Keratinocyte (primary cell): ENCODE measurements at regions not wholly inside any gene's neighbourhood (a gene's known extent, or its start where the extent isn't known, plus 50 kb on each side); places are given as distances from the start of the nearest gene placed in this dataset.

Experiments used
- DNase-seq: peaks from one replicate; pipeline ENCODE4 v3.0.0-alpha.2; 2011; ENCODE audit warnings: low read depth, missing footprints, low spot score
- FAIRE-seq: peaks from 2 replicates; lab custom pipeline; 2011; peaks lifted over from hg19 to GRCh38; lab: Jason Lieb, UNC
- H2AFZ ChIP-seq: 2 replicates; pipeline ENCODE4 v1.6.0; 2012; ENCODE audit warnings: low read length, control low read depth, inconsistent platforms; ENCODE audit not compliant: control insufficient read depth
- H3K27ac ChIP-seq: 2 replicates; pipeline ENCODE4 v1.5.1; 2011; ENCODE audit warnings: low read length; ENCODE audit not compliant: control insufficient read depth, insufficient read depth
- H3K27me3 ChIP-seq: 3 replicates; pipeline ENCODE4 v1.6.0; 2011; ENCODE audit warnings: low read length; ENCODE audit not compliant: control insufficient read depth, insufficient read depth; ENCODE audit errors: extremely low read depth
- H3K36me3 ChIP-seq, 2 experiments: 2 replicates in 1 of 2; 3 replicates in 1 of 2; pipeline ENCODE4 v1.5.1; 2011; ENCODE audit warnings: low read length in 2 of 2, mild to moderate bottlenecking in 1 of 2; ENCODE audit not compliant: control insufficient read depth in 2 of 2, insufficient read depth in 2 of 2; ENCODE audit errors: extremely low read depth in 1 of 2
- H3K4me1 ChIP-seq: 3 replicates; pipeline ENCODE4 v1.5.1; 2011; ENCODE audit warnings: low read length; ENCODE audit not compliant: control insufficient read depth, insufficient read depth; ENCODE audit errors: extremely low read depth
- H3K4me2 ChIP-seq: 3 replicates; pipeline ENCODE4 v1.6.0; 2011; ENCODE audit warnings: low read depth, low read length; ENCODE audit not compliant: control insufficient read depth, insufficient read depth; ENCODE audit errors: extremely low read depth
- H3K4me3 ChIP-seq, 3 experiments: fragments of 200-600 bp in 1 of 3; sonication (generic) in 1 of 3; 2 replicates in 2 of 3; 3 replicates in 1 of 3; pipeline ENCODE4 v1.5.1; 2011 to 2016; ENCODE audit warnings: low read length in 3 of 3, mild to moderate bottlenecking in 3 of 3, control low read depth in 2 of 3, inconsistent platforms in 1 of 3, low read depth in 1 of 3, mixed read lengths in 1 of 3, mixed run types in 1 of 3, moderate library complexity in 1 of 3; ENCODE audit not compliant: control insufficient read depth in 2 of 3, insufficient read depth in 2 of 3; ENCODE audit errors: extremely low read depth in 1 of 3
- H3K79me2 ChIP-seq: 2 replicates; pipeline ENCODE4 v1.6.0; 2012; ENCODE audit warnings: low read length; ENCODE audit not compliant: control insufficient read depth, insufficient read depth
- H3K9ac ChIP-seq: 3 replicates; pipeline ENCODE4 v1.6.0; 2011; ENCODE audit warnings: low read length; ENCODE audit not compliant: control insufficient read depth, insufficient read depth; ENCODE audit errors: extremely low read depth
- H3K9me1 ChIP-seq: 3 replicates; pipeline ENCODE4 v1.6.0; 2011; ENCODE audit warnings: low read length; ENCODE audit not compliant: control insufficient read depth, insufficient read depth; ENCODE audit errors: extremely low read depth
- H3K9me3 ChIP-seq: 2 replicates; pipeline ENCODE4 v1.5.1; 2012; ENCODE audit warnings: low read depth, low read length; ENCODE audit not compliant: control insufficient read depth
- H4K20me1 ChIP-seq: 3 replicates; pipeline ENCODE4 v1.6.0; 2011; ENCODE audit warnings: low read length; ENCODE audit not compliant: control insufficient read depth, insufficient read depth; ENCODE audit errors: extremely low read depth
- EZH2 ChIP-seq: IDR thresholded peaks from one replicate; pipeline ENCODE4 v1.6.1; 2012; ENCODE audit warnings: inconsistent platforms, mild to moderate bottlenecking, low read length, moderate library complexity
- dilution Hi-C: fragments of 300-500 bp; cut with MboI; formaldehyde crosslinking; loops from one replicate; pipeline ENCODE4 v1.7.0; 2020; ENCODE audit warnings: low sequenced_read_pairs; ENCODE audit not compliant: extremely low pct_ligation_motif_present
- TF ChIP-seq, protein P1 (sequence below), 3 experiments: IDR thresholded peaks in 1 of 3; conservative IDR thresholded peaks in 1 of 3; optimal IDR thresholded peaks in 1 of 3; 2 replicates in 2 of 3; 3 replicates in 1 of 3; pipeline versions ENCODE3 to v1.5.1; 2011; ENCODE audit warnings: low read length in 3 of 3, mild to moderate bottlenecking in 3 of 3, moderate library complexity in 2 of 3, control low read depth in 1 of 3, inconsistent platforms in 1 of 3; ENCODE audit not compliant: insufficient read depth in 2 of 3; ENCODE audit errors: extremely low read depth in 1 of 3

DNA sequence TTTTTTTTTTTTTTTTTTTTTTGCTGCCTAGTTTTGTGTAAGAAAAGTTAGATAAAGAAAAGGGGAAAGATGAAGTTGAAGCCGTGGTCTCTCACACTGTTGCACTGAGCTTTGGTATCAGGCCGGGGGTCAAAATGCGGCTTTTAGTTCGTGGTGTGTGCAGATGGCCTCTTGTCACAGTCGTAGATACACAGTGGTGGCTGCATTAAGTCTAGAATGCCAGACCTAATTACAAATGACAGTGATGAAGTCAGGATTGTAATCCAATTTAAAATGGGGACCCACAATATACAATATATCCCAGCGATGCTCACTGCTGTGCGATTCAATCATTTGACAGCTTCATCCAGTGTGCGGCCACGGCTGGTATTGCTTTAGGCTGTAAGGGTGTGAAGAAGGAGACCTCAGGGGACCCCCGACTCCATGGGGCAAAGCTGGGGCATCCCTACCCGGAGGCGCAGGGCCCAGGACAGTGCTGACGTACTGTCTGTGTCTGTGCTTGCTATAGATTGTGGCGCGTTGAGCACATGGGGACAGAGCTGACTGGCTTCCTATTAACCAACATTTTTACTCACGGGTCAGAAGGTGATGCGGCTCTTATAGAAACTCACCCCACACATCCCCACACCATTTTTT is 210.0 kb upstream of the SOX4 start:
- Histone ChIP-seq H2AFZ (no peak overlapping the region), H3K27me3 (no peaks in the 10 kb centered on the region), H3K4me1 (no peaks in the 10 kb centered on the region), H3K9ac (no peak overlapping the region), H3K9me3 (no peaks in the 10 kb centered on the region), H3K4me3 (no peak overlapping the region), H3K79me2 (no peaks in the 10 kb centered on the region), H3K9me1 (no peaks in the 10 kb centered on the region), H3K27ac (no peak overlapping the region), H3K4me2 (no peak overlapping the region), H4K20me1 (no peaks in the 10 kb centered on the region), H3K36me3 (no peaks in the 10 kb centered on the region)
- dilution Hi-C loops: no loop called here
- no peak for FAIRE-seq
- DNase-seq: no peak
- TF ChIP-seq, protein P1, sequence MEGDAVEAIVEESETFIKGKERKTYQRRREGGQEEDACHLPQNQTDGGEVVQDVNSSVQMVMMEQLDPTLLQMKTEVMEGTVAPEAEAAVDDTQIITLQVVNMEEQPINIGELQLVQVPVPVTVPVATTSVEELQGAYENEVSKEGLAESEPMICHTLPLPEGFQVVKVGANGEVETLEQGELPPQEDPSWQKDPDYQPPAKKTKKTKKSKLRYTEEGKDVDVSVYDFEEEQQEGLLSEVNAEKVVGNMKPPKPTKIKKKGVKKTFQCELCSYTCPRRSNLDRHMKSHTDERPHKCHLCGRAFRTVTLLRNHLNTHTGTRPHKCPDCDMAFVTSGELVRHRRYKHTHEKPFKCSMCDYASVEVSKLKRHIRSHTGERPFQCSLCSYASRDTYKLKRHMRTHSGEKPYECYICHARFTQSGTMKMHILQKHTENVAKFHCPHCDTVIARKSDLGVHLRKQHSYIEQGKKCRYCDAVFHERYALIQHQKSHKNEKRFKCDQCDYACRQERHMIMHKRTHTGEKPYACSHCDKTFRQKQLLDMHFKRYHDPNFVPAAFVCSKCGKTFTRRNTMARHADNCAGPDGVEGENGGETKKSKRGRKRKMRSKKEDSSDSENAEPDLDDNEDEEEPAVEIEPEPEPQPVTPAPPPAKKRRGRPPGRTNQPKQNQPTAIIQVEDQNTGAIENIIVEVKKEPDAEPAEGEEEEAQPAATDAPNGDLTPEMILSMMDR (optimal IDR thresholded peaks at IDR 0.05 in 1 of 3, IDR thresholded peaks at IDR 0.05 in 1 of 3, conservative IDR thresholded peaks at IDR 0.05 in 1 of 3; ENCODE audit: extremely low read depth in 1 of 3, insufficient read depth in 2 of 3, low read length in 3 of 3): no peak
- no peak for TF ChIP-seq EZH2

DNA sequence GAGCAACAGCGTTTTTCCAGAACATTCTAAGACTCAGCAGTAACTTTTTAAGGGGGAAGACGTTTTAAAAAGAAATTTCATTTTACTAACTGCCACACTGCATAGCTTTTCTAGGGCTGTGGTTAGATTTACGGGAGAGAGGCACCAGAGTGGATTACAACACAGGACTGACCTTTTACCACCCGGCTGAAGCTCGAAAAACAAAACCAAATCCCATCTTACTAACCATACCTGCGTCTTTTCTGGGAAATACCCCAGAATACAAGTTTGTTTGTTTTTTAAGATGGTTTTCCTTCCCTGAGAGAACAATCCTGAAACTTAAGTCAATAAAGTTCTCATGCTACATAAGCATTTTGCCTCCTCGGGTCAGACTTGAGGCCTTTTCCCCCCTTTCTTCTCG is 209.3 kb upstream of the SOX4 start:
- FAIRE-seq (no peak), DNase-seq (no peak)
- no peak overlapping the region for H3K27ac ChIP-seq
- no peaks in the 10 kb centered on the region for H3K36me3 ChIP-seq
- no peak overlapping the region for H3K4me2 ChIP-seq
- dilution Hi-C loops: no loop called here
- no peaks in the 10 kb centered on the region for H3K4me1 ChIP-seq
- TF ChIP-seq, protein P1 (optimal IDR thresholded peaks at IDR 0.05 in 1 of 3, IDR thresholded peaks at IDR 0.05 in 1 of 3, conservative IDR thresholded peaks at IDR 0.05 in 1 of 3; ENCODE audit: extremely low read depth in 1 of 3, insufficient read depth in 2 of 3, low read length in 3 of 3): no peak
- TF ChIP-seq EZH2: no peak
- H4K20me1 ChIP-seq: no peaks in the 10 kb centered on the region
- H3K27me3 ChIP-seq: no peaks in the 10 kb centered on the region
- no peaks in the 10 kb centered on the region for H3K9me1 ChIP-seq
- H3K9ac ChIP-seq: no peak overlapping the region
- no peak overlapping the region for H2AFZ ChIP-seq
- H3K9me3 ChIP-seq: no peaks in the 10 kb centered on the region
- H3K4me3 ChIP-seq: no peak overlapping the region
- H3K79me2 ChIP-seq: no peaks in the 10 kb centered on the region
